Activated CD4-positive, alpha-beta memory T cell treated with anti-CD3 and anti-CD28 coated beads, Interleukin-2, amount 10 ng/mL, durations not matched to agents 7 days and 5 days (primary cell): ENCODE measurements at regions not wholly inside any gene's neighbourhood (a gene's known extent, or its start where the extent isn't known, plus 50 kb on each side); places are given as distances from the start of the nearest gene placed in this dataset.

Source experiments
- CTCF ChIA-PET: fragments of 350-600 bp; sonication (Branson Sonifier 250); formaldehyde crosslinking; loops from one replicate; lab custom pipeline; 2021; ENCODE audit warnings: antibody characterized with exemption, inconsistent platforms; lab: Charles Lee
- POLR2A ChIA-PET: fragments of 350-600 bp; sonication (Branson Sonifier 250); formaldehyde crosslinking; loops from one replicate; lab custom pipeline; 2021; ENCODE audit warnings: antibody characterized with exemption; lab: Charles Lee
- DNase-seq: peaks from one replicate; pipeline ENCODE4 v3.0.0-alpha.2; 2020
- H3K27ac Mint-ChIP-seq: one replicate; pipeline ENCODE4 v1.8.0; 2021; ENCODE audit warnings: mild to moderate bottlenecking, mixed read lengths
- H3K27me3 Mint-ChIP-seq: one replicate; pipeline ENCODE4 v1.8.0; 2021; ENCODE audit warnings: mixed read lengths
- H3K36me3 Mint-ChIP-seq: one replicate; pipeline ENCODE4 v1.8.0; 2021; ENCODE audit warnings: low read depth, mixed read lengths
- H3K4me1 Mint-ChIP-seq: one replicate; pipeline ENCODE4 v1.8.0; 2021; ENCODE audit warnings: mixed read lengths
- H3K4me3 Mint-ChIP-seq: one replicate; pipeline ENCODE4 v1.8.0; 2021; ENCODE audit warnings: mild to moderate bottlenecking, mixed read lengths
- H3K9me3 Mint-ChIP-seq: one replicate; pipeline ENCODE4 v1.8.0; 2021; ENCODE audit warnings: mixed read lengths

GRCh38 chr4:184921456-184921855 is 95.7 kb upstream of the ACSL1 start:
- POLR2A ChIA-PET: no interaction called here
- no peak overlapping the region for H3K27ac Mint-ChIP-seq
- H3K27me3 Mint-ChIP-seq: peaks cover 10% of the 10 kb centered on the region
- no peaks in the 10 kb centered on the region for H3K9me3 Mint-ChIP-seq
- no peaks in the 10 kb centered on the region for H3K4me1 Mint-ChIP-seq
- DNase-seq: no peak
- no peak overlapping the region for H3K4me3 Mint-ChIP-seq
- no peaks in the 10 kb centered on the region for H3K36me3 Mint-ChIP-seq
- CTCF ChIA-PET: no interaction called here

GRCh38 chr4:184922301-184922700 is 96.0 kb upstream of the HELT start:
- H3K27ac Mint-ChIP-seq: no peak overlapping the region
- DNase-seq: no peak
- no peaks in the 10 kb centered on the region for H3K36me3 Mint-ChIP-seq
- POLR2A ChIA-PET: no interaction called here
- peaks cover 1% of the 10 kb centered on the region for H3K27me3 Mint-ChIP-seq
- CTCF ChIA-PET: no interaction called here
- no peak overlapping the region for H3K4me3 Mint-ChIP-seq
- H3K9me3 Mint-ChIP-seq: no peaks in the 10 kb centered on the region
- no peaks in the 10 kb centered on the region for H3K4me1 Mint-ChIP-seq

- POLR2A ChIA-PET: no interaction called here
- H3K27ac Mint-ChIP-seq: no peak overlapping the region
- peaks cover 10% of the 10 kb centered on the region for H3K9me3 Mint-ChIP-seq
- no peaks in the 10 kb centered on the region for H3K36me3 Mint-ChIP-seq
- peaks cover 4% of the 10 kb centered on the region for H3K27me3 Mint-ChIP-seq
- no peak for DNase-seq
- no peak overlapping the region for H3K4me3 Mint-ChIP-seq
- no peaks in the 10 kb centered on the region for H3K4me1 Mint-ChIP-seq
- CTCF ChIA-PET: no interaction called here
Observed at GRCh38 chr4:184924516-184924915, 93.8 kb upstream of the HELT start.

GRCh38 chr4:184929476-184929875 is 88.8 kb upstream of the HELT start:
- no peak for DNase-seq
- H3K4me3 Mint-ChIP-seq: no peak overlapping the region
- peaks cover 10% of the 10 kb centered on the region for H3K9me3 Mint-ChIP-seq
- H3K36me3 Mint-ChIP-seq: no peaks in the 10 kb centered on the region
- peaks cover 10% of the 10 kb centered on the region for H3K4me1 Mint-ChIP-seq
- H3K27me3 Mint-ChIP-seq: peaks cover 4% of the 10 kb centered on the region
- CTCF ChIA-PET: no interaction called here
- POLR2A ChIA-PET: no interaction called here
- H3K27ac Mint-ChIP-seq: no peak overlapping the region

- Mint-ChIP-seq H3K27me3 (peaks cover 4% of the 10 kb centered on the region), H3K9me3 (peaks cover 10% of the 10 kb centered on the region), H3K4me3 (no peak overlapping the region), H3K36me3 (no peaks in the 10 kb centered on the region), H3K4me1 (peaks cover 10% of the 10 kb centered on the region), H3K27ac (no peak overlapping the region)
- DNase-seq: no peak
- POLR2A ChIA-PET: no interaction called here
- CTCF ChIA-PET: no interaction called here
Observed at GRCh38 chr4:184930026-184930425, 88.3 kb upstream of the HELT start.

- no peak overlapping the region for H3K27ac Mint-ChIP-seq
- H3K36me3 Mint-ChIP-seq: no peaks in the 10 kb centered on the region
- H3K4me1 Mint-ChIP-seq: peaks cover 10% of the 10 kb centered on the region
- peaks cover 10% of the 10 kb centered on the region for H3K27me3 Mint-ChIP-seq
- H3K4me3 Mint-ChIP-seq: no peak overlapping the region
- POLR2A ChIA-PET: no interaction called here
- DNase-seq: no peak
- CTCF ChIA-PET: no interaction called here
- H3K9me3 Mint-ChIP-seq: peaks cover 10% of the 10 kb centered on the region
Observed at GRCh38 chr4:184932343-184932742, 85.9 kb upstream of the HELT start.

- peaks cover 10% of the 10 kb centered on the region for H3K4me1 Mint-ChIP-seq
- no peak overlapping the region for H3K27ac Mint-ChIP-seq
- CTCF ChIA-PET: no interaction called here
- POLR2A ChIA-PET: no interaction called here
- no peak overlapping the region for H3K4me3 Mint-ChIP-seq
- H3K36me3 Mint-ChIP-seq: no peaks in the 10 kb centered on the region
- DNase-seq: no peak
- peaks cover 6% of the 10 kb centered on the region for H3K9me3 Mint-ChIP-seq
- peaks cover 9% of the 10 kb centered on the region for H3K27me3 Mint-ChIP-seq
Observed at GRCh38 chr4:184933311-184933710, 85.0 kb upstream of the HELT start.

GRCh38 chr4:184934184-184934583 is 84.1 kb upstream of the HELT start:
- ChIA-PET POLR2A (interaction anchor here (0.9 kb wide), 1 partner anchor 21 kb away, joined by 3 read pairs; no protein-coding TSS in a partner anchor), CTCF (no interaction called here)
- no peak overlapping the region for H3K27ac Mint-ChIP-seq
- H3K36me3 Mint-ChIP-seq: no peaks in the 10 kb centered on the region
- no peaks in the 10 kb centered on the region for H3K9me3 Mint-ChIP-seq
- no peak overlapping the region for H3K4me3 Mint-ChIP-seq
- DNase-seq: no peak
- H3K4me1 Mint-ChIP-seq: peaks cover 10% of the 10 kb centered on the region
- peaks cover 7% of the 10 kb centered on the region for H3K27me3 Mint-ChIP-seq

GRCh38 chr4:184934961-184935360 is 83.3 kb upstream of the HELT start:
- POLR2A ChIA-PET: interaction anchor here (0.9 kb wide), 1 partner anchor 21 kb away, joined by 3 read pairs; no protein-coding TSS in a partner anchor
- peaks cover 7% of the 10 kb centered on the region for H3K27me3 Mint-ChIP-seq
- H3K4me3 Mint-ChIP-seq: no peak overlapping the region
- no peak for DNase-seq
- no peak overlapping the region for H3K27ac Mint-ChIP-seq
- CTCF ChIA-PET: no interaction called here
- H3K4me1 Mint-ChIP-seq: peaks cover 10% of the 10 kb centered on the region
- H3K9me3 Mint-ChIP-seq: no peaks in the 10 kb centered on the region
- H3K36me3 Mint-ChIP-seq: no peaks in the 10 kb centered on the region

- Mint-ChIP-seq H3K4me1 (peaks cover 10% of the 10 kb centered on the region), H3K9me3 (no peaks in the 10 kb centered on the region), H3K36me3 (no peaks in the 10 kb centered on the region), H3K27me3 (peaks cover 10% of the 10 kb centered on the region), H3K4me3 (no peak overlapping the region), H3K27ac (no peak overlapping the region)
- ChIA-PET POLR2A (no interaction called here), CTCF (no interaction called here)
- DNase-seq: no peak
Observed at GRCh38 chr4:184936071-184936470, 82.2 kb upstream of the HELT start.

- Mint-ChIP-seq H3K27ac (no peak overlapping the region), H3K4me1 (peaks cover 10% of the 10 kb centered on the region), H3K4me3 (no peak overlapping the region), H3K36me3 (no peaks in the 10 kb centered on the region), H3K9me3 (no peaks in the 10 kb centered on the region), H3K27me3 (peaks cover 14% of the 10 kb centered on the region)
- ChIA-PET CTCF (no interaction called here), POLR2A (no interaction called here)
- no peak for DNase-seq
Observed at GRCh38 chr4:184937030-184937710, 81.1 kb upstream of the HELT start.

GRCh38 chr4:184937745-184938144 is 80.5 kb upstream of the HELT start:
- Mint-ChIP-seq H3K27ac (no peak overlapping the region), H3K27me3 (peaks cover 14% of the 10 kb centered on the region)
- POLR2A ChIA-PET: no interaction called here

GRCh38 chr4:184938871-184939270 is 79.4 kb upstream of the HELT start:
- no peaks in the 10 kb centered on the region for H3K9me3 Mint-ChIP-seq
- CTCF ChIA-PET: no interaction called here
- no peak overlapping the region for H3K27ac Mint-ChIP-seq
- peaks cover 15% of the 10 kb centered on the region for H3K27me3 Mint-ChIP-seq
- no peak for DNase-seq
- POLR2A ChIA-PET: no interaction called here
- H3K4me3 Mint-ChIP-seq: no peak overlapping the region
- H3K36me3 Mint-ChIP-seq: no peaks in the 10 kb centered on the region
- peaks cover 3% of the 10 kb centered on the region for H3K4me1 Mint-ChIP-seq

More at GRCh38 chr4:184937745-184938144, 80.5 kb upstream of the HELT start:
- Mint-ChIP-seq H3K4me3 (no peak overlapping the region), H3K4me1 (peaks cover 5% of the 10 kb centered on the region), H3K9me3 (no peaks in the 10 kb centered on the region), H3K36me3 (no peaks in the 10 kb centered on the region)
- DNase-seq: no peak
- CTCF ChIA-PET: no interaction called here

GRCh38 chr4:184939978-184940377 is 78.3 kb upstream of the HELT start:
- H3K4me3 Mint-ChIP-seq: no peak overlapping the region
- H3K36me3 Mint-ChIP-seq: no peaks in the 10 kb centered on the region
- H3K9me3 Mint-ChIP-seq: no peaks in the 10 kb centered on the region
- no peak overlapping the region for H3K27ac Mint-ChIP-seq
- peaks cover 20% of the 10 kb centered on the region for H3K27me3 Mint-ChIP-seq
- H3K4me1 Mint-ChIP-seq: no peaks in the 10 kb centered on the region
- ChIA-PET POLR2A (no interaction called here), CTCF (no interaction called here)
- DNase-seq: no peak
